IgD-negative memory B cell (primary cell): ENCODE measurements at regions not wholly inside any gene's neighbourhood (a gene's known extent, or its start where the extent isn't known, plus 50 kb on each side); places are given as distances from the start of the nearest gene placed in this dataset.
"Not testable (repeated sequence)": the region's sequence is repeated elsewhere in the genome, so short reads cannot be mapped to it uniquely, and the experiment has no call there.

Source experiments
- H3K27ac Mint-ChIP-seq, 3 donors: one replicate each; pipeline ENCODE4 v1.8.0; 2020 to 2022; ENCODE audit warnings: mild to moderate bottlenecking in 3 of 3, mixed read lengths in 3 of 3, moderate library complexity in 1 of 3
- H3K27me3 Mint-ChIP-seq: one replicate; pipeline ENCODE4 v1.8.0; 2021; ENCODE audit warnings: mixed read lengths
- H3K36me3 Mint-ChIP-seq: one replicate; pipeline ENCODE4 v1.8.0; 2020; ENCODE audit warnings: mild to moderate bottlenecking, mixed read lengths
- H3K4me1 Mint-ChIP-seq, 3 donors: one replicate each; pipeline ENCODE4 v1.8.0; 2020 to 2022; ENCODE audit warnings: mixed read lengths in 3 of 3, mild to moderate bottlenecking in 1 of 3
- H3K4me3 Mint-ChIP-seq, 4 donors: one replicate each; pipeline ENCODE4 v1.8.0; 2020 to 2022; ENCODE audit warnings: mild to moderate bottlenecking in 4 of 4, mixed read lengths in 4 of 4, moderate library complexity in 3 of 4
- H3K9me3 Mint-ChIP-seq, 3 donors: one replicate each; pipeline ENCODE4 v1.8.0; 2020 to 2021; ENCODE audit warnings: mixed read lengths in 3 of 3, mild to moderate bottlenecking in 1 of 3

- Mint-ChIP-seq H3K4me1 (peaks cover 36 to 47% (median 42%) of the 10 kb centered on the region in 3 donors), H3K36me3 (no peaks in the 10 kb centered on the region), H3K27me3 (peaks cover 3% of the 10 kb centered on the region), H3K27ac (peak overlapping the region; percentile 92 to 99 (median 97)), H3K4me3 (peak overlapping the region; percentile 84 to 98 (median 90)), H3K9me3 (no peaks in the 10 kb centered on the region)
Measured at GRCh38 chr10:30705625-30706149, 76.1 kb upstream of the LYZL2 start.

GRCh38 chr10:30705101-30705624, 75.6 kb upstream of the LYZL2 start:
- Mint-ChIP-seq H3K4me1 (peaks cover 37 to 49% (median 42%) of the 10 kb centered on the region in 3 donors), H3K36me3 (no peaks in the 10 kb centered on the region), H3K27me3 (peaks cover 3% of the 10 kb centered on the region), H3K4me3 (peak overlapping the region; percentile 84 to 98 (median 90)), H3K9me3 (no peaks in the 10 kb centered on the region), H3K27ac (peak overlapping the region; percentile 92 to 99 (median 97))

GRCh38 chr10:30704601-30705100, 75.1 kb upstream of the LYZL2 start:
- not testable (repeated sequence) for H3K9me3 Mint-ChIP-seq

GRCh38 chr10:30704026-30704600, 74.6 kb upstream of the LYZL2 start:
- no peaks in the 10 kb centered on the region for H3K9me3 Mint-ChIP-seq
- peak overlapping the region; percentile 84 to 98 (median 90) for H3K4me3 Mint-ChIP-seq
- H3K27ac Mint-ChIP-seq: peak overlapping the region; percentile 92 to 99 (median 97)
- H3K36me3 Mint-ChIP-seq: no peaks in the 10 kb centered on the region
- H3K27me3 Mint-ChIP-seq: no peaks in the 10 kb centered on the region
- peaks cover 36 to 53% (median 40%) of the 10 kb centered on the region in 3 donors for H3K4me1 Mint-ChIP-seq

More at GRCh38 chr10:30704601-30705100, 75.1 kb upstream of the LYZL2 start:
- H3K27me3 Mint-ChIP-seq, H3K36me3 Mint-ChIP-seq: not testable (repeated sequence)
- Mint-ChIP-seq H3K4me3 (peak overlapping the region; percentile 84 to 98 (median 90)), H3K27ac (peak overlapping the region; percentile 92 to 99 (median 97)), H3K4me1 (peaks cover 37 to 52% (median 42%) of the 10 kb centered on the region in 3 donors)

GRCh38 chr10:30703446-30703845, 73.9 kb upstream of the LYZL2 start:
- H3K4me3 Mint-ChIP-seq: peak overlapping the region in 3 of 4 donors; percentile 1 to 84 (median 49)
- H3K36me3 Mint-ChIP-seq, H3K27me3 Mint-ChIP-seq, H3K9me3 Mint-ChIP-seq: not testable (repeated sequence)
- H3K4me1 Mint-ChIP-seq: peaks cover 36 to 51% (median 38%) of the 10 kb centered on the region in 3 donors
- H3K27ac Mint-ChIP-seq: peak overlapping the region in 2 of 3 donors; percentile 23 to 92

- peak overlapping the region; percentile 29 to 90 (median 78) for H3K27ac Mint-ChIP-seq
Measured at GRCh38 chr10:30702860-30703259, 73.3 kb upstream of the LYZL2 start.

GRCh38 chr10:30701451-30702173, 72.1 kb upstream of the LYZL2 start:
- Mint-ChIP-seq H3K4me3 (peak overlapping the region; percentile 76 to 93 (median 78)), H3K27me3 (no peaks in the 10 kb centered on the region), H3K9me3 (no peaks in the 10 kb centered on the region), H3K36me3 (no peaks in the 10 kb centered on the region), H3K4me1 (peaks cover 48 to 59% (median 50%) of the 10 kb centered on the region in 3 donors), H3K27ac (peak overlapping the region; percentile 90 to 95 (median 93))

More at GRCh38 chr10:30702860-30703259, 73.3 kb upstream of the LYZL2 start:
- H3K4me1 Mint-ChIP-seq: peaks cover 41 to 55% (median 43%) of the 10 kb centered on the region in 3 donors
- H3K9me3 Mint-ChIP-seq: no peaks in the 10 kb centered on the region
- H3K27me3 Mint-ChIP-seq: no peaks in the 10 kb centered on the region
- H3K36me3 Mint-ChIP-seq: no peaks in the 10 kb centered on the region
- peak overlapping the region in 1 of 4 donors; percentile 21 for H3K4me3 Mint-ChIP-seq

GRCh38 chr10:30697806-30698205, 68.3 kb upstream of the LYZL2 start:
- no peak overlapping the region for H3K4me3 Mint-ChIP-seq
- H3K27me3 Mint-ChIP-seq: peaks cover 2% of the 10 kb centered on the region
- H3K9me3 Mint-ChIP-seq: no peaks in the 10 kb centered on the region
- peaks cover under 1% of the 10 kb centered on the region for H3K36me3 Mint-ChIP-seq
- no peak overlapping the region for H3K27ac Mint-ChIP-seq
- peaks cover 27 to 37% (median 30%) of the 10 kb centered on the region in 3 donors for H3K4me1 Mint-ChIP-seq

- H3K27me3 Mint-ChIP-seq, H3K4me3 Mint-ChIP-seq, H3K9me3 Mint-ChIP-seq, H3K36me3 Mint-ChIP-seq, H3K27ac Mint-ChIP-seq: not testable (repeated sequence)
- H3K4me1 Mint-ChIP-seq: peaks cover 21 to 38% (median 31%) of the 10 kb centered on the region in 3 donors
Measured at GRCh38 chr10:30697221-30697620, 67.7 kb upstream of the LYZL2 start.

GRCh38 chr10:30696416-30697185, 67.0 kb upstream of the LYZL2 start:
- H3K4me3 Mint-ChIP-seq: peak overlapping the region in 1 of 4 donors; percentile 37
- peaks cover 10% of the 10 kb centered on the region for H3K27me3 Mint-ChIP-seq
- H3K36me3 Mint-ChIP-seq, H3K27ac Mint-ChIP-seq, H3K9me3 Mint-ChIP-seq: not testable (repeated sequence)
- peaks cover 18 to 33% (median 28%) of the 10 kb centered on the region in 3 donors for H3K4me1 Mint-ChIP-seq

- Mint-ChIP-seq H3K27me3 (peaks cover 13% of the 10 kb centered on the region), H3K4me1 (peaks cover 13 to 26% (median 23%) of the 10 kb centered on the region in 3 donors), H3K4me3 (peak overlapping the region in 1 of 4 donors; percentile 54)
- not testable (repeated sequence) for H3K27ac Mint-ChIP-seq, H3K9me3 Mint-ChIP-seq, H3K36me3 Mint-ChIP-seq
Measured at GRCh38 chr10:30695481-30696236, 66.1 kb upstream of the LYZL2 start.

- H3K4me3 Mint-ChIP-seq: no peak overlapping the region
Measured at GRCh38 chr10:30694518-30695228, 65.1 kb upstream of the LYZL2 start.

GRCh38 chr10:30691639-30692015, 62.1 kb upstream of the LYZL2 start:
- Mint-ChIP-seq H3K27ac (no peak overlapping the region), H3K27me3 (peaks cover 29% of the 10 kb centered on the region), H3K4me3 (no peak overlapping the region)

More at GRCh38 chr10:30694518-30695228, 65.1 kb upstream of the LYZL2 start:
- Mint-ChIP-seq H3K9me3 (no peaks in the 10 kb centered on the region), H3K4me1 (peaks cover 13 to 21% (median 21%) of the 10 kb centered on the region in 3 donors), H3K27ac (no peak overlapping the region), H3K27me3 (peaks cover 13% of the 10 kb centered on the region), H3K36me3 (peaks cover 2% of the 10 kb centered on the region)

More at GRCh38 chr10:30691639-30692015, 62.1 kb upstream of the LYZL2 start:
- Mint-ChIP-seq H3K4me1 (peaks cover 0 to 11% (median 7%) of the 10 kb centered on the region in 3 donors), H3K9me3 (no peaks in the 10 kb centered on the region), H3K36me3 (peaks cover 2% of the 10 kb centered on the region)
